Gastroesophageal sphincter (tissue), 3 donors: ENCODE measurements at regions not wholly inside any gene's neighbourhood (a gene's known extent, or its start where the extent isn't known, plus 50 kb on each side); places are given as distances from the start of the nearest gene placed in this dataset.

Experiments
- CTCF ChIP-seq, 4 experiments: fragments of 200-600 bp in 2 of 4; fragments of 450-650 bp in 2 of 4; sonication (generic) in 1 of 4; IDR thresholded peaks; one replicate each; pipeline ENCODE4 v1.5.1; 2017 to 2019; ENCODE audit warnings: antibody characterized with exemption in 4 of 4, mild to moderate bottlenecking in 2 of 4, moderate library complexity in 2 of 4
- EP300 ChIP-seq: sonication (generic); formaldehyde crosslinking; IDR thresholded peaks from one replicate; pipeline ENCODE4 v1.6.1; 2017; ENCODE audit warnings: antibody characterized with exemption, mild to moderate bottlenecking
- POLR2A ChIP-seq, 2 donors: fragments of 450-650 bp; IDR thresholded peaks; one replicate each; pipeline ENCODE4 v1.6.1; 2017; ENCODE audit warnings: antibody characterized with exemption in 2 of 2, mild to moderate bottlenecking in 2 of 2, moderate library complexity in 1 of 2

DNA sequence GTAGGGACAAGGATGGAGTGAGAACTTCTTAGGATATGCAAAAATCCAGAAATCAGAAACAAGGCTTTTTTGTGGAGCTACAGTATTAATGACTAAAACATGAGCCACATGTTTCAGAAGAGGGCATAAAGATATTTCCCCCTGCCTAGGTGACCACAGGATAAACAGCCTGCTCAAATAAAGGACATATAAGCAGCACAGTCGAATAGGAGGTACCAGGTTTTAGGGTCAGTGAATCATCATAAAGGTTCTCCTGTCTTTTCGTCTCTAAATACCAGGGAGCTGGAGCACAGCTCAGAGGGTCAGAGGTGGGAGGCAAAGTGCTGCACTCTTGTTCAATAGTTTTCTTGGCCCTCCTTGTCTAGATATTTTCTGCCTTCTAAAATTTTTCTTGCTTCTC, 211.9 kb upstream of the HS3ST1 start:
- no peak for TF ChIP-seq CTCF (IDR thresholded peaks at IDR 0.05)
- no peak for TF ChIP-seq POLR2A (IDR thresholded peaks at IDR 0.05)
- TF ChIP-seq EP300, result no peak
